HG03064 (cell line): ENCODE measurements at regions not wholly inside any gene's neighbourhood (a gene's known extent, or its start where the extent isn't known, plus 50 kb on each side); places are given as distances from the start of the nearest gene placed in this dataset.

ENCODE experiments used
- ATAC-seq: cut with Tn5 transposase; IDR thresholded peaks from one replicate; pipeline ENCODE4 v1.9.1; 2021; ENCODE audit warnings: low read depth; ENCODE audit not compliant: unreplicated experiment

DNA sequence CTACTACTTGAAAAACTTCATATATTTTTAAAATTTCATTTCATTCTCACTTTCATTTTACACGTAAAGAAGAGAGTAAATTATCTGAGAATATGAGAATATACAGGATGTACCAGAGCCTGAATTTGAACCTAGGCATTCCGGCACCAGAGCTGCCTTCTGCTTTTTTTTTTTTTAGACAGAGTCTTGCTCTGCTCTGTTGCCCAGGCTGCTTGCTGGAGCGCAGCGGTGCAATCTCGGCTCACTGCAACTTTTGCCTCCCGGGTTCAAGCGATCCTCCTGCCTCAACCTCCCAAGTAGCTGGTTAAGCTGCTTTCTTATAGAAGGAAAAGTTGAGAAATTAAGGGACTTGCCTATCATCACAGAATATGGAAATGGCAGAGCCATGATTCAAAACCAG, 540.1 kb downstream of the EBF1 start:
- peak; percentile 63 for ATAC-seq

DNA sequence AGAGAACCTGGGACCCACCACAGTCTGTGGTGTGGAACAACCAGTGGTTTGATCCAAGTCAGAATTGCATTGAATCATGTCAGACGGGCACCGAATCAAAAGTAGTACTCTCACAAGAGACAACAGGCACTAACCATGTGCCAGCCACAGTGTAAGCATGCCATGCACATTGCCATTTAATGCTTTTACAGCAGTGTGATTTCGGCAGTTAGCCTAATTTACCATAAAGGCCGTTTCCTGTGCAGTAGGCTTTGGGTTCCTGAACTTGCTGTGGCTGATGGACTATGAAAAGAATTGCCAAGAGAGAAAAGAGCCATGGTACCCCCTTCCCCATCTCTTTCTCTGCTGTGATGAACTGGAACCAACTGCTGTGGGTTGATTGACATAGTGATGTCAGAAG, 540.6 kb downstream of the EBF1 start:
- ATAC-seq: no peak

GRCh38 chr5:158553962-158554336, 545.8 kb downstream of the EBF1 start:
- no peak for ATAC-seq

DNA sequence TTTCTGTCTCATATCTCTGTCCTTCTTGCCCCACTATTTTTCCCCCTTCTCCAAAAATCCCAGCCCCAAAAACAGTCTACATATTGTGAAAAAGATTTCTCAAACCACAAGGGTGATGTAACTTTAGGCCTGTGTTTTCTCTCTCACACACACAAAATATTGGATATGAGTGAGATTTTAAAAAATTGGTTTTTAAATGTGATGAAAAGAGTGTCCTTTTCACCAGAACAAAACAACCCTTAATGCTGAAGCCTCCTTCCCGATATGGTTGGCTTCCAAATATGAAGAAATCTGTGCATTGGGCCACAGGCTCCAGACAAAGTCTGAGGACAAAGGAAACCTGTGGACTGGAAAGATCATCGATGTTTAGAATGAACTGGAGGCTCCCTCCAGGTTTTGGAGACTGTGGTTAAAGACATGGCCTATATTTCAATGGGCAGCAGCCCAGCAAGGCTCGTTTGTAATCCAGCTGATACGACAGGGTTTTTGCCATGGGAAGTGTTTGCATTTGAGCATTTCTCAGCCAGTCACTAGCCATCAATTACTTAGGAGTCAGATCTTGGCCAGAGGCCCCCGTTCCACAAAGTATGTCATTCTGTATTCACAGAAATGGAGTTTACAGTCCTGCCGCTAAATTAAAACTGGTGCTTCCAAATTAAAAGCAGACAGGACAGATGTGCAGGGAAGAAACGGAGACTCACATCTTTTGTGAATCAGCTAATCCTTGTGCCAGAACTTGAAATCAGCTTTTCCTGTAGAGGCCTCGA, 546.3 kb downstream of the EBF1 start:
- no peak for ATAC-seq

DNA sequence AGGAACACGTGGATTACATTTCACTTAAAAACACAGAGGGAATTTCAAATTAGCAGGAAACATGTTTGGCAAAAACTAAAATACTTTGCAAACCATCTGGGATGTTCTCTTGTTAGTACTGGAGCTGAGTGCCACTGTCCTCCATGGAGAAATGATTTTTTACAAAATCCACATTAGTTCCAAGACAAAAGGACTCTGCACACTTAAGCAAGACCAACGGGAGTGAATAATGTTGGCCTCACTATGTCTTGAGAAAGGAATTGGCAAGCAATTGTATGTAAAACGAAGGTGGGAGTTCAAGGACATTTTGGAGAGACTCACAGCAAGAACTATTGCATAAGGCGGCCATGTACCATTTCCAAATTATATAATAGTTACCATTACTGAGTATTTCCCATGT, 547.5 kb downstream of the EBF1 start:
- no peak for ATAC-seq

GRCh38 chr5:158549311-158549710, 550.4 kb downstream of the EBF1 start:
- ATAC-seq: no peak

GRCh38 chr5:158546748-158547147, 553.0 kb downstream of the EBF1 start:
- ATAC-seq: no peak

- no peak for ATAC-seq
Measured at GRCh38 chr5:158545949-158546530, 553.7 kb downstream of the EBF1 start.

DNA sequence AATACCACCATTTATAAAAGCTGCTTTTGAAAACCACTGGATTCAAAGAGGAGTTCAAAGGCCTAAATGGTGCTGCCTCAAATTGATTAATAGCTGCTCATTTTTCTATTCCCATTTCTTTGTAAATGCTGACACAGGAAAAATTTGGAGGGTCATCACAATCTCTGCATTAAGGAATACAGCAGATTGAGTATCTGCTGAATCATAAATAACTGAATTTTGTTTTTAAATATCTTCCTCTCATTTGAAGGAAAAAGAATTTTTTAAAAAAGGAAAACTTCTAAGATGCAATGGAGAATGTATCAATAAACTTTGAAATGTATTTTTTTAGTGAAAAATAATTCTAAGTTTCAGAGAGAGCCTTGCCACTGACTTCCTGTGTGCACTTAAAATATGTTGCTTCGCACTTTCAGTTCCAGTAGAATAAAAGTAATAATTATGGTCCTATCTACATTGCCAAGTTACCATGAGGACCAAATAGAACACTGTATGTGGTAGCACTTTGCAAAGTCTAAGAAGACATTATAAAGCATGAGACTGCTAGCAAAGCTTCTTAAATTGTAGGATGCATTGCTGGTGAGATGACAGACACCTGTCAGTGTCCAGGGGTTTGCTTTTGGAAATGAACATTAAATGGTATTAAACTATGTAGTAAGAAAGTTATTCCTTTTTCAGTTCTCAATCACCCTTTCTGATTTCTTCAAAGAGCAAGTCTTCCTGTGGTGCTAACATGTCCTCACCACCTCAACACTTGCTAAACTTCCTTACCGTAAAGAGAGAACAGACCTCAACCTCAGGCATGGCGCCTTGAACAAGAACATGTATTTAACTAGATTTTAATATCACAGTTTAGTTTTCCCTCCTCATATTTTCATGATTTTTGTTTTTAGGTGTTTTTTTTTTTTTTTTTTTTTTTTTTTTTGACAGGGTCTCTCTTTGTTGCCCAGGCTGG, 555.1 kb downstream of the EBF1 start:
- no peak for ATAC-seq

GRCh38 chr5:158543539-158544387, 556.0 kb downstream of the EBF1 start:
- ATAC-seq: no peak

GRCh38 chr5:158541536-158542297, 558.0 kb downstream of the EBF1 start:
- ATAC-seq: no peak

DNA sequence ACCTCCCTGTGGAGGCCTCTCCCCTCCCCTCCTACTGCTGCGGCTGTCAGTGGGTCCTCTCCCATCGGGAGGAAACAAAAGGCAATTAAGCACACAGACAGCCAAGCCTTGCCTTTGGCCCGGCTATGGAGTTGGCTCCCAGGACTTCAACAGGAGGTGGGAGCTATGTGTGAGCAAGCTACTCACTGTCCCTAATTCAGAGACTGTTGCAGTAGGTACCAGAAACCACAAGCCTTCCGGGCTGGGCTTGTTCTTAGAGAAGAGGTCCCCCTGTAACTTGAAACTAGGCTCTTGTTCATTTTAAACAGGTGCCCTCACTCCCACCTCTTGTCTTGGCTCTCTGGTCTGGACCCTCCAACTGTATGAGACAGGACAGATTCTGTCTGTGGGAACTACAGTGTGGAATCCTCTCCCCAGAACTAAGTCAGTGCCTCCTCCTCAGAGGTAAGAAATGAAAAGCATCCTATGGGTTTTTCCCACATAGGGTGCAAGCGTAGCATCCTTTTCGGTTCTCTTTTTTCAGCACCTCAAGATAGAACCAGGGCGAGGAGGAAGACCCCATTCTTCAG, 561.1 kb downstream of the EBF1 start:
- peak; percentile 86 for ATAC-seq

DNA sequence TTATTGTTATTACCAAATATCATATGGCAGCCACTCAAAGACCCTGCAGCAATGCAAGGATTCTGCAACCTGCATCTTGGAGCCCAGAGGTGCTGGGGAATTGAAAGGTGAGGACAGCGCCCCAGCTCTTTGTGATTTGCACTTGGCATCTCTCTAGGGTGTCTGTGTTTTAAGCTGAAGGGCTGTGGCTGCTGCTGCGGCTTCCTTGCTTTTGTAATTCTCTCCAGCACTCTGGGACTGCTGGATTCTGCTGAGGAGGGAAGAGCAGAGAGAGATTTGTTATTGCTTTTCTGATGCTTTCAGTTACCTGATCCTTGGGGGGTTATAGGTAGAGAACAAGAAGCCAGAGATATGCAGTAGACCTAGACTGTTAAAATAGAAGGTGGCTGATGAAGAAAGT, 562.4 kb downstream of the EBF1 start:
- ATAC-seq: no peak

- no peak for ATAC-seq
Measured at GRCh38 chr5:158534203-158534602, 565.5 kb downstream of the EBF1 start.

GRCh38 chr5:158532739-158533138, 567.0 kb downstream of the EBF1 start:
- ATAC-seq: no peak

GRCh38 chr5:158531860-158532259, 567.9 kb downstream of the EBF1 start:
- no peak for ATAC-seq

DNA sequence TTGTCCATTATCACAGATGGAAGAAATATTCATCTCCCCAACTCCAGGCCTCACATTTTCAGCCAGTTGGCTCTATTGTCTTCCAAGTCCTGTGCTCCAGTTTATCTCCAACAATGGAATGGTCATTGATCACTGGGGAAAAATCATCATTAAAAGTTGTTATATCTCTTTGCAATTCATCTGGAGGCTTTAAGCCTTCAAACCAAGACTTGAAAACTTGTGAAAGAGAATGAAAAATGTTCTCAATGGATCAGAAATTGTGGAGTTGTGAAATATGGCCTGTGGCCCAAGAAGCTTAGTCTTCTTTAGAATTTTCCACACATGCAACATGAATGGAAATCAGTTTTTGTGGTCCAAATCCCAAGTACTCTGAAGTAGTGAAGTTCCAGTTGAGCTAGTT, 569.6 kb downstream of the EBF1 start:
- no peak for ATAC-seq

DNA sequence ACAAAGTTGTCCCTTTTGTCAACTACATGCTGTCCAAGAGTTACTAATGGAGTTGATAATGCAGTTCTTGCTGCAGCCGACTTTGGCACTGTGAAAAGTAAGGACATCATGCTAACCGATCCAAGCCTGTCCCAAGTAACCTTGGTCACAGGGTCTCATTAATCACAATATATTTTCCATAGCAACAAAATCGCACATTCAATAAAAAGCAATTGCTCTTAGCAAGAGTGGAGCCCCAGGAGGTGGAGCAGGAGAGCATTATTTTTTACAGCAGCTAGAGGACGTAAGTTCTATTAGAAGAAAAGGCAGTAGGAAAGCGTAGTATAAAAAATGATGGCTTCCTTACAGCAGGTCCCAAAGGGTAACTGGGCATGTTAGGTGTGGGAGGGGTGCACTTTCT, 570.3 kb downstream of the EBF1 start:
- ATAC-seq: no peak

DNA sequence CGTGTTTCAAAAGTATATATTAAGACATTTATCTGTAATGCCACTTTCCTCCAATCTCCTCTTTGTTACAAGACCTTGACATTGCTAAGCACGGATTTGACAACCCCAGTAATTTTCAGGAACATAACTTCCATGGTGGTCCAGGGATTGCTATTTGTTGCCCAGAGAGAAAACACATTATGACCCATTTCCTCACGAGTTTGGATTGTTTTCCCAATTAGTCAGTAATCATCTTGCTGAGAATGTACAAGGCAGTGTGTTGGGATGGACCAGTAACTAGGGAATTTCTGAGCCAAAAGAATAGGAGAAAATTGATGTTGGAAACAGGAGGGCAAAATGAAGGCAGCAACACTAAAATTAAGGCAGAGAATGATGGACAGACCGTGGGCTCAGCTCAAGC, 574.1 kb downstream of the EBF1 start:
- no peak for ATAC-seq
